ENCODE measurements at regions not wholly inside any gene's neighbourhood (a gene's known extent, or its start where the extent isn't known, plus 50 kb on each side); places are given as distances from the start of the nearest gene placed in this dataset.
"Not testable (repeated sequence)": the region's sequence is repeated elsewhere in the genome, so short reads cannot be mapped to it uniquely, and the experiment has no call there.

GRCh38 chr2:129174143-129174542, 805.3 kb upstream of the RAB6C start:
- DNase-seq (ENCODE audit: low spot score) (no peak), FAIRE-seq (no peak)

- no peak for FAIRE-seq
Measured at GRCh38 chr2:129175051-129175450, 804.4 kb upstream of the RAB6C start.

DNA sequence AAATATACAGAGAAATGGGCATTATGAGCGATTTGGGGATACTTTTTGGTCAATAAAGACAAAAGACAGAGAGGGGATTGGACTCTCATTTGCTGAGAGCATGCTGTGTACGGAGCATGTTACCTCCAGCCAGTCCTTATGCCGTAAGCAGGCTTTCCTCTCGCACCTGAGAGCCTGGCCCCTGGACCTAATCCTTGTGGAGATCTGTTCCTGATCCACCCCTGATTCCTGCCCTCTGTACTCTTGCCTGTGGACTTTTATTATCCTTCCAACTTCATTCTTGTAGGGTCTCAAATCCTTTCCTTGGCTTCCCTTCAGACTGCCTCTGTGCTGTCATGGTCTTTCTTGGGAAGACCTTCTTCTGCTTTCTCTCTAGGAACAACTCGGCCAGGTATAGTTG, 803.1 kb upstream of the RAB6C start:
- DNase-seq (ENCODE audit: low spot score) (no peak), FAIRE-seq (no peak)

More at GRCh38 chr2:129175051-129175450, 804.4 kb upstream of the RAB6C start:
- DNase-seq (ENCODE audit: low spot score) = no peak

DNA sequence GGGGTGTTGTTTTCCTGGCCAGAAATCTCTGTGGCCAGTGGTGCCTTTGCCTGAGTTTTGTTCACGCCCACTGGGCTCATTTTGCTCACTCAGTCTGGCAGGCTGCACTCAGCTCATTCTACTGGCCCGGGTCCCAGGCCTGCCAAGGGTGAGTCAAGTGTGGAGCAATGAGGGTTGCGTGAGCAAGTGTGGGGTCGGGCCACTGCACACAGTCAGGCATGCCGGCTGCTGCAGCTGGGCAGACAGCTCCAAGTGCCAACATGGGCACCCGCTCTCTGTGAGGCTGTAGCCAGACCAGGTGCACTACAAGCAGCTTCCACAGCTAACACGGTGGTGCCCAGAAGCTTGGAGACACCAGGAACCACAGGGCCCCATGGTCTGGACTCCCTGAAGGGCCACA, 801.1 kb upstream of the RAB6C start:
- FAIRE-seq = no peak
- no peak for DNase-seq (ENCODE audit: low spot score)

DNA sequence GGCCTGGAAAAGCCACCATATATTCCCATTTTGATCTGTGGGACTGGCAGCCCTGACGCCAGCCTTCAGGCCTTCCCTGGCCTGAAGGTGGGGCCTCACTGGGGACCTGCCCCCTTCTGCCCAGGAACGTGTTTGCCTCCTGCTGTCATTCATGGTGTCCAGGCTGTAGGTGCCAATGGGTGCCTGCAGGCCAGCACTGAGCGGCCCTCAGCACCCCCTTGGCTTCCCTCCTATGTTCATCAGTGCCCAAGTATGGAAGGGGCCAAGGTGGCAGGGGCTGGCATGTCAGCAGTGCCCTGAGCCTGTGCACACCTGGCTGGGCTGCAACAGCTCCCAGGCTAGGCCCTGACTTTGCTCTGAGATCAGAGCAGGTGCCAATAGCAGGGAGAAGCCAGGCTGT, 800.3 kb upstream of the RAB6C start:
- FAIRE-seq (no peak), DNase-seq (ENCODE audit: low spot score) (no peak)

DNA sequence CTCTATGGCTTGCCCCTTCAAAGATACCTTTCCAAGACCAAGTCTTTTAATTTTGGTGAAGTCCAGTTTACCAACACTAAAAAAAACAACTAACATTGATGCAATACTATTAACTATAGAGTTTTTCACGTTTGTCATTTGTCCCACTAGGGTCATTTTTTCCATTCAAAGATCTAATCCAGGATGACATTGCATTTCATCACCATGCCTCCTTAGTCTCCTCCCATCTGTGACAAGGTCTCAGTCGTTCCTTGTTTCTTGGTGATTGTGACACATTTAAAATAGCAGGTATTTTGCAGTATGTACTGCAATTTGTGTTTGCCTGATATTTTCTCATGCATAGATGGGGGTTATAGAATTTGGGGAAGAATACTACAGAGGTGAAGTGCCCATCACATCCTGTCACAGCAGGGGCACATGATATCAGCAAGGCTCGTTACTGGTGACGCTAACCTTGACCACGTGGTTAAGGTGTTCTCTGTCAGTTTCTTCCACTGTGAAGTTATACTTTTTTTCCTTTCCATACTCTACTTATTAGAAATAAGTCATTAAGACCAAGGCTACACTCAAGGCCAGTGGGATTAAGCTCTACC, 799.2 kb upstream of the RAB6C start:
- DNase-seq (ENCODE audit: low spot score) = no peak
- FAIRE-seq = no peak

GRCh38 chr2:129181433-129181832, 798.0 kb upstream of the RAB6C start:
- DNase-seq (ENCODE audit: low spot score) = no peak
- no peak for FAIRE-seq

- FAIRE-seq (no peak), DNase-seq (ENCODE audit: low spot score) (no peak)
Measured at GRCh38 chr2:129181963-129182362, 797.5 kb upstream of the RAB6C start.

GRCh38 chr2:129187343-129187742, 792.1 kb upstream of the RAB6C start:
- no peak for DNase-seq (ENCODE audit: low spot score)
- FAIRE-seq = no peak

DNA sequence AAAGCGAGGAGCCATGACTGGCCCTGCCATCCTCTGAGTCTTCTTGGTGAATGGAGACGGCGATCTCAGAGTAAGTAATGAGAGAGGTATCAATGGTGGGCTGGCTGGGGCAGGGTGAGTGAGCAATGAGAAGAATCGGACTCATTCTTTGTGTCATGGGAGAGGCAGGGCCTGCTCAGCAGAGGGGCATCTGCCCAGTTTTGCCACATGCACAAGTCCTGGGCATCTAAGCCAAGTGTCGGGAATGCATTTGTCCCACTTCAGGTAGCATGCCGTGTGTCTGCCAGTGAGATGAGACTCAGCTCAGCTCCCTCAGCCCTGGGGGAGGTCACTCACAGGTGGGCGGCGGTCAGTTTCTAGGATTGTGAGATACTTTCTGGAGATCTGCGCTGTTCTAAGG, 791.0 kb upstream of the RAB6C start:
- FAIRE-seq = no peak
- no peak for DNase-seq (ENCODE audit: low spot score)

- no peak for FAIRE-seq
- DNase-seq (ENCODE audit: low spot score) = no peak
Measured at GRCh38 chr2:129189617-129190319, 789.7 kb upstream of the RAB6C start.

DNA sequence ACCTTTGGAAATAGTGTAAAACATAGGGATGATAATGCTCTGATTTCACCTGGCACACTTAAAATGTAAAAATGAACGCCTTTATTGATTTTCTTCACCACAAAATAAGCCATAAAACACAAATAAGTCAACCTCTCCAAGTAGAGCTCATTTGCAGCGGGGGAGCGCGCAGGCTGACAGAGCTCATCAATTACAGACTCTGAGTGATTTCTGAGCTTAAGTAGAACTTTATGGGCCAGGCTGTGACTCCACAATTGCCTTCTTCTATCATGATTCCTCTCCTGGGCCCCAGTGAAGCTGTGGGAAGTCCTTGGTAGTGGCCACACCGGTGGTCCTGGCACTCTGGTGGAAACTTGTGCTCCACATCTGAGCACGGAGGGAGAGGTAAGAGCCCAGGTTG, 789.0 kb upstream of the RAB6C start:
- no peak for FAIRE-seq

GRCh38 chr2:129191530-129191929, 787.9 kb upstream of the RAB6C start:
- FAIRE-seq = no peak
- no peak for DNase-seq (ENCODE audit: low spot score)

More for the DNA sequence above, 789.0 kb upstream of the RAB6C start:
- DNase-seq (ENCODE audit: low spot score) = no peak

- no peak for FAIRE-seq
- no peak for DNase-seq (ENCODE audit: low spot score)
Measured at GRCh38 chr2:129192117-129192516, 787.3 kb upstream of the RAB6C start.

- DNase-seq (ENCODE audit: low spot score) = no peak
Measured at GRCh38 chr2:129192841-129193253, 786.6 kb upstream of the RAB6C start.

DNA sequence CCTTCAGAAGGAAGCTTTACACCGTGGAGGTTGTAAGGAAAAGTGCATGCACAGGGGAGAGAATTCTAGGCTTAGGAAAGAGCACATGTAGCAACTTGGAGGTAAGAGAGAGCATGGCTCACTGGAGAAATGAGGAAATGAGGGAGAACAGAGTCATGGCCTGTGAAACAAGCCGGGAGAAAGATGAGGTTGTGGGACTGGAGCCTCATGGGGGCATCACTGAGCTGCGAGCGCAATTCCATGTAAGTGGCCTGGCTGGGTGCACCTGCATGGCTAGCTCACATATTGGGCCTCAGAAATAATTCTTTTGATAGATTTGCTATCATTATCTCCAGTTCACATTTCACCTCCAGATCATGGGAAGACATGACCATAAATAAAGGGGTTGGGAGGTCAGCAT, 785.5 kb upstream of the RAB6C start:
- no peak for DNase-seq (ENCODE audit: low spot score)
- no peak for FAIRE-seq

More at GRCh38 chr2:129192841-129193253, 786.6 kb upstream of the RAB6C start:
- no peak for FAIRE-seq

GRCh38 chr2:129199501-129199900, 780.0 kb upstream of the RAB6C start:
- no peak for DNase-seq (ENCODE audit: low spot score)
- FAIRE-seq = no peak

DNA sequence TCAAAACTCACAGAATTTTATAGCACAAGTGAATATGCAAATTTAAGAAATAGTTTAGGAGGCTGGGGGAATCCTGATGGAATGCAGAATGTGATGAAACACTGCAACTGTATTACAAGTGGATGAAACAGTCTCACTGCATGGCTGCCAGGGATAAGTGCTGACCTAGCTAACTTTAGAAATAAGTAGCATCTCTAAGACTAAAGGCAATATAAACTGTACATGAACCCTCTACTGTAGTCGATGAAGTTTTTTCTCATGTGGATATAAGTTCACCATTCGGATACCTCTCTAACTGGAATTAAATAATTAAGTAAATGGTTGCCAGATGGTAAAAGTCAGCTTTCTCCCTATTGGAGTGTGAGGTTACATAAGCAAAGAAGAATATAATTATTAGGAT, 777.8 kb upstream of the RAB6C start:
- FAIRE-seq (no peak), DNase-seq (ENCODE audit: low spot score) (no peak)

DNA sequence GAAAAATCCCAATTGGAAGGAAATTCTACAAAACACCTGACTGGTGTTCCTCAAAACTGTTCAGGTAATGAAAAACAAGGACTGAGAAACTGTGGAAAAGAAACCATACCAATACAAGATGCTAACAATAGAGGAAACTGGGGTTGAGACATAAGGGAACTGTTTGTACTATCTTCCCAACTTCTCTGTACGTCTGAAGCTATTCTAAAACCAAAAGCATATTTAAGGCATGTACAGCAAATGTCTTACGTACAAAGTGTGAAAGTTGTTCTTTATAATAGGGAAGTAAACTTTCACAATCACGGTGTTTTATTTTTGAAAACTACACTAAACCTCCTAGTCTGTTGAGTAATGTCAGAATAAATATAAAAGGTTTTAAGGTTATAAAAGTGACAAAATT, 776.1 kb upstream of the RAB6C start:
- FAIRE-seq = no peak

GRCh38 chr2:129204581-129204980, 774.9 kb upstream of the RAB6C start:
- not testable (repeated sequence) for FAIRE-seq; DNase-seq (ENCODE audit: low spot score)

More for the DNA sequence above, 776.1 kb upstream of the RAB6C start:
- no peak for DNase-seq (ENCODE audit: low spot score)

DNA sequence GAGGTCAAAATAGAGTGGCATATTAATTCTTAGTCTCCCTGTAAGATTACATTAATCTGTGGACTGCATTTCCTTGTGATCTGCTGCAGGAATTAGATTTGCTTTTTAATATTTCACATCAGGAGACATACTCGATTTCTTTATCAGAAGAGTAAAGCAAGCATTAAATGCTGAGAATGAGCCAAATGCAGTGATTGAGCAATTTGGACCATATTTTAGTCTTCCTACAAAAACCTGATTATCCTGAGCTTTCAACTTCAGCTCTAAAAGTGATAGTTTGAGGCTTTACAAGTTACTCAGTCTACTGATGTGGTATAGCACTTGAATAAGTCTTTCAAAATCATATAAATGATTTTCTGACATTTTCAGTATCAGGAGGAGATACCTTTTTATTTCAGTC, 774.3 kb upstream of the RAB6C start:
- DNase-seq (ENCODE audit: low spot score) = no peak
- no peak for FAIRE-seq

DNA sequence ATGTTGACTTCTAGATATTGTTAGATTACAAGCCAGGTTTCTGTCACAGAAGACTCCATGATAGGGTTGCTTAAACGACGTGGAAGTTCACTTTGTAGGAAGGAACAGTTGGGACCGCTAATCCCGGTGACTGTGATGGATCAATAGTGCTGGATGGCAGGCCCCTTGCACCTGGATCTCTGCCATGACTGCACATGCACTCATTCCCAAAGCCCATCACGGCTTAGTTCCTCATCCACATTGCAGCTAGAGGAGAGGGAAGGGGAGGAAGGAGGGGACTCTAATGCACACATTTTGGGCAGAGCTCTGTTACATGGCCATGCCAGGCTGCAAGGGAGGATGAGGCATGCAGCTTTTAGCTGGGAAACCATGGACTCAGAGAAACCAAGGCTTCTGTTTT, 773.7 kb upstream of the RAB6C start:
- no peak for FAIRE-seq
- DNase-seq (ENCODE audit: low spot score) = no peak

GRCh38 chr2:129212299-129212958, 767.0 kb upstream of the RAB6C start:
- no peak for FAIRE-seq
- no peak for DNase-seq (ENCODE audit: low spot score)

Data from RCC 7860 (cell line).